ENCODE measurements at regions not wholly inside any gene's neighbourhood (a gene's known extent, or its start where the extent isn't known, plus 50 kb on each side); places are given as distances from the start of the nearest gene placed in this dataset.

- no peak for DNase-seq
- no peaks in the 10 kb centered on the region for H3K4me1 ChIP-seq
- no peaks in the 10 kb centered on the region for H3K9me3 ChIP-seq
- H3K36me3 ChIP-seq, result no peaks in the 10 kb centered on the region
- TF ChIP-seq, protein P1, sequence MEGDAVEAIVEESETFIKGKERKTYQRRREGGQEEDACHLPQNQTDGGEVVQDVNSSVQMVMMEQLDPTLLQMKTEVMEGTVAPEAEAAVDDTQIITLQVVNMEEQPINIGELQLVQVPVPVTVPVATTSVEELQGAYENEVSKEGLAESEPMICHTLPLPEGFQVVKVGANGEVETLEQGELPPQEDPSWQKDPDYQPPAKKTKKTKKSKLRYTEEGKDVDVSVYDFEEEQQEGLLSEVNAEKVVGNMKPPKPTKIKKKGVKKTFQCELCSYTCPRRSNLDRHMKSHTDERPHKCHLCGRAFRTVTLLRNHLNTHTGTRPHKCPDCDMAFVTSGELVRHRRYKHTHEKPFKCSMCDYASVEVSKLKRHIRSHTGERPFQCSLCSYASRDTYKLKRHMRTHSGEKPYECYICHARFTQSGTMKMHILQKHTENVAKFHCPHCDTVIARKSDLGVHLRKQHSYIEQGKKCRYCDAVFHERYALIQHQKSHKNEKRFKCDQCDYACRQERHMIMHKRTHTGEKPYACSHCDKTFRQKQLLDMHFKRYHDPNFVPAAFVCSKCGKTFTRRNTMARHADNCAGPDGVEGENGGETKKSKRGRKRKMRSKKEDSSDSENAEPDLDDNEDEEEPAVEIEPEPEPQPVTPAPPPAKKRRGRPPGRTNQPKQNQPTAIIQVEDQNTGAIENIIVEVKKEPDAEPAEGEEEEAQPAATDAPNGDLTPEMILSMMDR (IDR thresholded peaks at IDR 0.05), result no peak
- TF ChIP-seq POLR2A (IDR thresholded peaks at IDR 0.05), result no peak
- intact Hi-C loops (cut with DNase I), result no loop called here
- H3K27ac ChIP-seq, result no peak overlapping the region
- no peaks in the 10 kb centered on the region for H3K27me3 ChIP-seq
- no peak overlapping the region for H3K4me3 ChIP-seq
Observed at GRCh38 chr3:103829723-103830326, 1395.0 kb downstream of the ZPLD1 start.

DNA sequence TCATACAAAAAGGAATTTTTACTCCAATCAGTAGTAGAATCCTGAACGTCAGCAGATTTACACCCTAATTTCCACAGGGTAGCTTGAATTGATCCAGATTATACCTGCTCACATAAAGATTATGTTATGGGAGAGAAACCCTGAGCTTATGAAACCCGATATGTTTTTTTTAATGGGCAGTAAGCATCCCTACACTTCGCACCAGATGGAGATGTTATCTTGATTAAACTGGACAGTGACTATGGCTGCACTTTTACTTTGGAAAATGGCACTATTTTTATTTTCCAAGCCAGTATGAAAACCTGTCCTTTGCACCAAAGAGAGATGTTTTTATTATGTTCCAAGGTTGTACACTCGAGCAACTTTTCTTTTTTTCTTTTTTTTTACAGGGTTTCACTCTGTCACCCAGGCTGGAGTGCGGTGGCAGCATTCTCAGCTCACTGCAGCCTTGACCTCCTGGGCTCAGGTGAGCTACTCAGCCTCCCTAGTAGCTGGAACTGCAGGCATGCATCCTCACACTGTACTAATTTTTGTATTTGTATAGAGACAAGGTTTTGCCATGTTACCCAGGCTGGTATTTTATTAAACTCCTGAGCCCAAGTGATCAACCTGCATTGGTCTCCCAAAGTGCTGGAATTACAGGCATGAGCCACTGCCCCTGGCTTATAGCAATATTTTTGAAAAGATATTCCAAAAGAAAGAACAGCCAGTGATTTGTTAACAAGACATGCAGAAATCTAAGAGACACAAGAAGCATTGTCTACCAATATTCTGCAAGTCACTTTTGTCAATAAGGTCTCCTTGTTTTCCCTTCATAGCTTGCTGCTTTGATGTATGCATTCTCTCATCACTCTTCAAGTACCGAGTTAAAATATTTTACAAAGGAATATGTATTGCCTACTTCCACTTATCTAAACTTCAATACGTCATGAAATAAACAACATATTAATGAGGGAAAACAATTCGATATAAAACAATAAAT, 1412.6 kb downstream of the ZPLD1 start:
- Histone ChIP-seq H3K4me3 (no peak overlapping the region), H3K27me3 (no peaks in the 10 kb centered on the region), H3K4me1 (no peaks in the 10 kb centered on the region), H3K36me3 (no peaks in the 10 kb centered on the region), H3K9me3 (no peaks in the 10 kb centered on the region), H3K27ac (no peak overlapping the region)
- 66 to 68% methylated on average over 8 of the region's 8 CpGs for WGBS, 2 donors
- intact Hi-C loops (cut with DNase I), result no loop called here
- DNase-seq, result no peak
- TF ChIP-seq, protein P1 (IDR thresholded peaks at IDR 0.05), result no peak
- no peak for TF ChIP-seq POLR2A (IDR thresholded peaks at IDR 0.05)

- no peak for DNase-seq
- Histone ChIP-seq H3K36me3 (no peaks in the 10 kb centered on the region), H3K27me3 (no peaks in the 10 kb centered on the region), H3K4me3 (no peak overlapping the region), H3K9me3 (no peaks in the 10 kb centered on the region), H3K27ac (no peak overlapping the region), H3K4me1 (no peaks in the 10 kb centered on the region)
- no peak for TF ChIP-seq POLR2A (IDR thresholded peaks at IDR 0.05)
- TF ChIP-seq, protein P1 (IDR thresholded peaks at IDR 0.05), result no peak
- intact Hi-C loops (cut with DNase I), result no loop called here
Observed at GRCh38 chr3:103851793-103852192, 1417.0 kb downstream of the ZPLD1 start.

- no peak overlapping the region for H3K27ac ChIP-seq
- no peaks in the 10 kb centered on the region for H3K36me3 ChIP-seq
- no peaks in the 10 kb centered on the region for H3K27me3 ChIP-seq
- TF ChIP-seq, protein P1 (IDR thresholded peaks at IDR 0.05), result no peak
- no peak for TF ChIP-seq POLR2A (IDR thresholded peaks at IDR 0.05)
- intact Hi-C loops (cut with DNase I), result no loop called here
- no peaks in the 10 kb centered on the region for H3K4me1 ChIP-seq
- H3K4me3 ChIP-seq, result no peak overlapping the region
- no peak for DNase-seq
- no peaks in the 10 kb centered on the region for H3K9me3 ChIP-seq
Observed at GRCh38 chr3:103862415-103862814, 1427.6 kb downstream of the ZPLD1 start.

GRCh38 chr3:103863381-103863780, 1428.6 kb downstream of the ZPLD1 start:
- DNase-seq, result no peak
- no peak overlapping the region for H3K27ac ChIP-seq

More at GRCh38 chr3:103863381-103863780, 1428.6 kb downstream of the ZPLD1 start:
- Histone ChIP-seq H3K9me3 (no peaks in the 10 kb centered on the region), H3K27me3 (no peaks in the 10 kb centered on the region), H3K36me3 (no peaks in the 10 kb centered on the region), H3K4me3 (no peak overlapping the region), H3K4me1 (no peaks in the 10 kb centered on the region)
- intact Hi-C loops (cut with DNase I), result no loop called here
- WGBS, 2 donors, result 59 to 70% methylated on average over 3 of the region's 3 CpGs
- TF ChIP-seq, protein P1 (IDR thresholded peaks at IDR 0.05), result no peak
- no peak for TF ChIP-seq POLR2A (IDR thresholded peaks at IDR 0.05)
